ENCODE measurements at regions not wholly inside any gene's neighbourhood (a gene's known extent, or its start where the extent isn't known, plus 50 kb on each side); places are given as distances from the start of the nearest gene placed in this dataset.
"Not testable (repeated sequence)": the region's sequence is repeated elsewhere in the genome, so short reads cannot be mapped to it uniquely, and the experiment has no call there.

GRCh38 chr6:112539355-112539754 is 192.2 kb downstream of the RFPL4B start:
- TF ChIP-seq POLR2AphosphoS5 (IDR thresholded peaks at IDR 0.05; ENCODE audit: low read depth) = no peak
- no peak for TF ChIP-seq REST (IDR thresholded peaks at IDR 0.05; ENCODE audit: insufficient replicate concordance, low read depth)
- no peak for TF ChIP-seq SPI1 (IDR thresholded peaks at IDR 0.05; ENCODE audit: borderline replicate concordance, low read depth)
- TF ChIP-seq CTCF (IDR thresholded peaks at IDR 0.05; ENCODE audit: insufficient read depth, low read length) = no peak
- no peak for TF ChIP-seq GABPA (IDR thresholded peaks at IDR 0.05; ENCODE audit: low read depth)
- no peak overlapping the region for H3K4me3 ChIP-seq (replicated peaks; ENCODE audit: insufficient read depth, low read length)
- no peak for DNase-seq (ENCODE audit: low read depth in 1 of 2, low spot score in 1 of 2)
- H3K27ac ChIP-seq (replicated peaks) = no peak overlapping the region
- H3K27me3 ChIP-seq (ENCODE audit: insufficient read depth, poor library complexity, severe bottlenecking) = no peaks in the 10 kb centered on the region

- H3K4me3 ChIP-seq (replicated peaks; ENCODE audit: insufficient read depth, low read length); H3K27ac ChIP-seq (replicated peaks); H3K27me3 ChIP-seq (ENCODE audit: insufficient read depth, poor library complexity, severe bottlenecking): not testable (repeated sequence)
- DNase-seq (ENCODE audit: low read depth in 1 of 2, low spot score in 1 of 2) = peak in 1 of 2 experiments; percentile 7
Measured at GRCh38 chr6:112541847-112542246, 194.7 kb downstream of the RFPL4B start.

- H3K27ac ChIP-seq (replicated peaks); H3K27me3 ChIP-seq (ENCODE audit: insufficient read depth, poor library complexity, severe bottlenecking); DNase-seq (ENCODE audit: low read depth in 1 of 2, low spot score in 1 of 2); H3K4me3 ChIP-seq (replicated peaks; ENCODE audit: insufficient read depth, low read length): not testable (repeated sequence)
Measured at GRCh38 chr6:112547321-112548085, 200.4 kb downstream of the RFPL4B start.

GRCh38 chr6:112549749-112550148 is 202.6 kb downstream of the RFPL4B start:
- Histone ChIP-seq H3K4me3 (replicated peaks; ENCODE audit: insufficient read depth, low read length) (no peak overlapping the region), H3K27me3 (ENCODE audit: insufficient read depth, poor library complexity, severe bottlenecking) (no peaks in the 10 kb centered on the region), H3K27ac (replicated peaks) (no peak overlapping the region)
- TF ChIP-seq CTCF (IDR thresholded peaks at IDR 0.05; ENCODE audit: insufficient read depth, low read length) (no peak), POLR2AphosphoS5 (IDR thresholded peaks at IDR 0.05; ENCODE audit: low read depth) (no peak), GABPA (IDR thresholded peaks at IDR 0.05; ENCODE audit: low read depth) (no peak), REST (IDR thresholded peaks at IDR 0.05; ENCODE audit: insufficient replicate concordance, low read depth) (no peak)
- DNase-seq (ENCODE audit: low read depth in 1 of 2, low spot score in 1 of 2) = no peak

GRCh38 chr6:112557435-112557834 is 210.3 kb downstream of the RFPL4B start:
- Histone ChIP-seq H3K27ac (replicated peaks) (no peak overlapping the region), H3K27me3 (ENCODE audit: insufficient read depth, poor library complexity, severe bottlenecking) (no peaks in the 10 kb centered on the region), H3K4me3 (replicated peaks; ENCODE audit: insufficient read depth, low read length) (no peak overlapping the region)
- DNase-seq (ENCODE audit: low read depth in 1 of 2, low spot score in 1 of 2) = no peak
- TF ChIP-seq GABPA (IDR thresholded peaks at IDR 0.05; ENCODE audit: low read depth) (no peak), SPI1 (IDR thresholded peaks at IDR 0.05; ENCODE audit: borderline replicate concordance, low read depth) (no peak), REST (IDR thresholded peaks at IDR 0.05; ENCODE audit: insufficient replicate concordance, low read depth) (no peak), CTCF (IDR thresholded peaks at IDR 0.05; ENCODE audit: insufficient read depth, low read length) (no peak)
